PC-9 (cell line): ENCODE measurements at regions not wholly inside any gene's neighbourhood (a gene's known extent, or its start where the extent isn't known, plus 50 kb on each side); places are given as distances from the start of the nearest gene placed in this dataset.

Experiments used
- BruUV-seq: library from RNA; stranded (reverse); fragments of 400-500 nt; replicated peaks from 2 replicates; lab custom pipeline; 2021; lab: Mats Ljungman, UMichigan
- CTCF ChIA-PET: fragments of 300-600 bp; sonication (Branson Sonifier 250); formaldehyde crosslinking; loops from one replicate; lab custom pipeline; 2022; ENCODE audit warnings: antibody characterized with exemption; lab: Charles Lee
- POLR2A ChIA-PET: fragments of 300-600 bp; sonication (Branson Sonifier 250); formaldehyde crosslinking; loops from one replicate; lab custom pipeline; 2022; ENCODE audit warnings: antibody characterized with exemption; ENCODE audit not compliant: unreplicated experiment; lab: Charles Lee
- DNase-seq, 2 experiments: peaks; one replicate each; pipeline versions ENCODE4 v3.0.0 to v3.0.0-alpha.2; 2015 to 2022; ENCODE audit warnings: mixed read lengths in 1 of 2
- H2AFZ ChIP-seq: fragments of 200-600 bp; sonication (generic); 2 replicates; pipeline ENCODE4 v1.8.1; 2017; ENCODE audit warnings: antibody characterized with exemption
- H3F3A ChIP-seq: fragments of 200-600 bp; sonication (generic); 2 replicates; pipeline ENCODE4 v1.8.1; 2017; ENCODE audit warnings: antibody characterized with exemption, mild to moderate bottlenecking, low read depth; ENCODE audit not compliant: insufficient read depth
- H3K27ac ChIP-seq: fragments of 200-600 bp; sonication (generic); 2 replicates; pipeline ENCODE4 v1.6.1; 2016; ENCODE audit warnings: mixed run types
- H3K27me3 ChIP-seq: fragments of 200-600 bp; sonication (generic); 2 replicates; pipeline ENCODE4 v1.6.1; 2016; ENCODE audit warnings: low read depth, mixed run types; ENCODE audit not compliant: insufficient read depth
- H3K36me3 ChIP-seq: fragments of 200-600 bp; sonication (generic); 2 replicates; pipeline ENCODE4 v1.6.1; 2016; ENCODE audit warnings: low read depth, mixed run types
- H3K4me1 ChIP-seq: fragments of 200-600 bp; sonication (generic); replicated peaks from 2 replicates; pipeline ENCODE4 v1.6.1; 2016; ENCODE audit warnings: mixed run types; ENCODE audit not compliant: insufficient read depth
- H3K4me2 ChIP-seq: fragments of 200-600 bp; sonication (generic); 2 replicates; pipeline ENCODE4 v1.6.1; 2017; ENCODE audit warnings: mixed run types
- H3K4me3 ChIP-seq: fragments of 200-600 bp; sonication (generic); 2 replicates; pipeline ENCODE4 v1.6.1; 2016; ENCODE audit warnings: mixed run types
- H3K79me2 ChIP-seq: fragments of 200-600 bp; sonication (generic); 2 replicates; pipeline ENCODE4 v1.6.1; 2017; ENCODE audit warnings: low read depth, mixed run types
- H3K9me2 ChIP-seq: fragments of 200-600 bp; sonication (generic); 2 replicates; pipeline ENCODE4 v1.8.1; 2017; ENCODE audit warnings: mild to moderate bottlenecking; ENCODE audit not compliant: insufficient read depth
- H3K9me3 ChIP-seq: fragments of 200-600 bp; sonication (generic); 2 replicates; pipeline ENCODE4 v1.8.1; 2016; ENCODE audit warnings: low read depth; ENCODE audit not compliant: insufficient read depth
- H4K20me1 ChIP-seq: fragments of 200-600 bp; sonication (generic); 2 replicates; pipeline ENCODE4 v1.8.1; 2017; ENCODE audit not compliant: insufficient read depth
- EZH2 ChIP-seq: fragments of 200-600 bp; sonication (generic); IDR thresholded peaks from 2 replicates; pipeline ENCODE4 v1.8.0; 2017; ENCODE audit warnings: antibody characterized with exemption, low read depth
- intact Hi-C: fragments of 100-400 bp; cut with micrococcal nuclease; formaldehyde crosslinking; loops from one replicate; pipeline ENCODE4 v1.10.0; 2022; ENCODE audit not compliant: unreplicated experiment
- TF ChIP-seq, protein P1 (sequence below): fragments of 200-600 bp; sonication (generic); conservative IDR thresholded peaks from 2 replicates; pipeline ENCODE4 v1.6.1; 2017; ENCODE audit warnings: mixed run types, antibody characterized with exemption, mild to moderate bottlenecking, moderate library complexity

DNA sequence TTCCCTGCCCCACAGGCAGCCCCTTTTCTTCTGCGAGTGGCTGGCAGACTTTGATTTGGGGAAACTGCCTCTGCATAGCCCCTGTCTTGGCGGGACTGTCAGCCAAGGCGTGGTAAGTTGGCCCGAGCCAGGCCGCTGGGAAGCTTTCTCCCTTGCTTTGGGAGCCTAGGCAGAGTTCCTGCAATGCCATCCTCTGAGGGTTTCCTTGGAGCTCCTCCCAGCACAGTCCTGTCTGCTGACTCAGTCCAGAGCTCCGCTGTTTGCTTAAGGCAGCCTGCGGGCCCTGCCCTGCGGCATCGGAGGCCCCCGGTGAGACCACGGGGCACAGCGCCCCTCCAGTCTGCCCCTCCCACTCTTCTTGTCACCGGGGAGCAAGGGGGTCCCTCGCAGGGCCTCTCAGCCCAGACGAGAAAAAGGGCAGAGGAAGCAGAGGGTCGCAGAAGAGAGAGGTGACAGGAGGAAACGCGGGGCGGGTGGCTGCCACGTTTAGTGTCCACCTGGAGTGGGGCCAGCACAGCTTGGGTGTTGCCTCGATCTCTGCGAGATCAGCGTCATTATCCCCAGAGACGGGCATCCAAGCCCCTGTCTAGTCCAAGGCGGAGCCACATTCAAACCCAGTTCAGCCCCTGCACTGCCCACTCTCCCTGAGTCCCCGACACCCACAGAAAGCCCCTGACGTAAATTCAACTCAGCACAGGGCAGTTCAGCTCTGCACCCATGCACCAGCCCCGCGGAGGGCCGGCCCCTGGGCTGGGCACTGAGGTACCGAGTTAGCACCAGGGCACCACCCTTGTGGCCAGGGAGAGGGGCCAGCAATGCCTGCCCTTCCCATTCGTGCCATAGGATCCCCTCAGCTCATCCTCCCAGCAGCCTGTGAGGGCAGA lies 59.0 kb upstream of the CHST15 start:
- no peaks in the 10 kb centered on the region for H3K27me3 ChIP-seq
- H3K27ac ChIP-seq, result peak overlapping the region; percentile 94
- no peaks in the 10 kb centered on the region for H3K9me3 ChIP-seq
- peak; percentile 81 to 83 for DNase-seq
- H3K36me3 ChIP-seq, result no peaks in the 10 kb centered on the region
- POLR2A ChIA-PET, result interaction anchor here (0.5 to 1.0 kb wide), 6 partner anchors 27 to 1501 kb away, joined by 3 to 6 read pairs (median 3); partner anchors contain the start of gene CHST15
- CTCF ChIA-PET, result interaction anchor here (1.3 kb wide), 1 partner anchor 27 kb away, joined by 4 read pairs; no protein-coding TSS in a partner anchor
- peak overlapping the region; percentile 75 for H3K4me2 ChIP-seq
- H3K79me2 ChIP-seq, result no peaks in the 10 kb centered on the region
- H4K20me1 ChIP-seq, result no peaks in the 10 kb centered on the region
- no peak for TF ChIP-seq EZH2
- TF ChIP-seq, protein P1, sequence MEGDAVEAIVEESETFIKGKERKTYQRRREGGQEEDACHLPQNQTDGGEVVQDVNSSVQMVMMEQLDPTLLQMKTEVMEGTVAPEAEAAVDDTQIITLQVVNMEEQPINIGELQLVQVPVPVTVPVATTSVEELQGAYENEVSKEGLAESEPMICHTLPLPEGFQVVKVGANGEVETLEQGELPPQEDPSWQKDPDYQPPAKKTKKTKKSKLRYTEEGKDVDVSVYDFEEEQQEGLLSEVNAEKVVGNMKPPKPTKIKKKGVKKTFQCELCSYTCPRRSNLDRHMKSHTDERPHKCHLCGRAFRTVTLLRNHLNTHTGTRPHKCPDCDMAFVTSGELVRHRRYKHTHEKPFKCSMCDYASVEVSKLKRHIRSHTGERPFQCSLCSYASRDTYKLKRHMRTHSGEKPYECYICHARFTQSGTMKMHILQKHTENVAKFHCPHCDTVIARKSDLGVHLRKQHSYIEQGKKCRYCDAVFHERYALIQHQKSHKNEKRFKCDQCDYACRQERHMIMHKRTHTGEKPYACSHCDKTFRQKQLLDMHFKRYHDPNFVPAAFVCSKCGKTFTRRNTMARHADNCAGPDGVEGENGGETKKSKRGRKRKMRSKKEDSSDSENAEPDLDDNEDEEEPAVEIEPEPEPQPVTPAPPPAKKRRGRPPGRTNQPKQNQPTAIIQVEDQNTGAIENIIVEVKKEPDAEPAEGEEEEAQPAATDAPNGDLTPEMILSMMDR, result no peak
- TSS peak; percentile 51 for BruUV-seq
- intact Hi-C loops, result loop anchor here (1.0 to 10.0 kb wide), 5 partner anchors 28 to 232 kb away; partner anchors contain the start of gene CHST15
- H3K9me2 ChIP-seq, result no peaks in the 10 kb centered on the region
- peaks cover 15% of the 10 kb centered on the region; the same call in 1 of the 2 replicates for H3F3A ChIP-seq
- peak overlapping the region; percentile 69 for H2AFZ ChIP-seq
- peak overlapping the region; percentile 41; the same call in 1 of the 2 replicates for H3K4me3 ChIP-seq
- peaks cover 47% of the 10 kb centered on the region for H3K4me1 ChIP-seq

DNA sequence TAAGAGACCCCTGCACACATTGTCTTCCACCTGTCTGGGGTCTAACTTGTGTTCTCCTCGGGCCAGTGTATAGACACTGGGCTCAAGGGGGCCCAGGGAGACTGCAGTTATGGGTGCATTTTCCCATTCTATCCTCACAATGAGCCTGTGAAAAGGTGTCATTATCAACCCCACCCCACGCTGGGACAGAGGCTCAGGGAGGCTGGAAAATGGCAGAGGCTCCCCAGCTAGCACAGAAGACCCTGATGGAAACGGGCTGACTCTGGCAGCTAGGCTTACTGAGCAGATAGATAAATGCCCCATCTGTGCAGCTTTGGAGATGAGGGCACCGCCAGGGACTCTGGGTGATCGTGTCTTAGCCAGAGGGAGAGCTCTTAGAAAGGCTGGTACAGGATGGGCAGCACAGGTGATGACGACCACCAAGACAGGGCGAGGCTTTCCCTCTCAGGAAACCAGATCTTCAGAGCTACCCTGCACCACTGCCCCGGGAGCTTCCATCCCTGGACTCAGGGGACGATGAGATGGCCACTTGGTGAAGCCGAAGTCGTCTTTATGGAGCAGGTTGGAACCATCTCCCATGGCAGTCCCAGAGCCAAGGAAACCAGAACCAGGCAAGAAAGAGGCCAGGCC lies 58.2 kb upstream of the CHST15 start:
- no peaks in the 10 kb centered on the region for H3K9me2 ChIP-seq
- H3K79me2 ChIP-seq, result no peaks in the 10 kb centered on the region
- intact Hi-C loops, result loop anchor here (1.0 to 10.0 kb wide), 4 partner anchors 27 to 233 kb away; no protein-coding TSS in a partner anchor
- H3F3A ChIP-seq, result peaks cover 15% of the 10 kb centered on the region; the same call in 1 of the 2 replicates
- ChIA-PET POLR2A (interaction anchor here (0.5 to 1.0 kb wide), 5 partner anchors 19 to 181 kb away, joined by 3 to 6 read pairs (median 3); no protein-coding TSS in a partner anchor), CTCF (interaction anchor here (1.3 kb wide), 1 partner anchor 26 kb away, joined by 4 read pairs; no protein-coding TSS in a partner anchor)
- BruUV-seq, result no TSS peak
- peak overlapping the region; percentile 75 for H3K4me2 ChIP-seq
- H3K4me3 ChIP-seq, result peak overlapping the region; percentile 41; the same call in 1 of the 2 replicates
- TF ChIP-seq, protein P1, result no peak
- TF ChIP-seq EZH2, result no peak
- H3K27me3 ChIP-seq, result no peaks in the 10 kb centered on the region
- H3K4me1 ChIP-seq, result peaks cover 44% of the 10 kb centered on the region
- H3K27ac ChIP-seq, result peak overlapping the region; percentile 94
- H2AFZ ChIP-seq, result peak overlapping the region; percentile 69; the same call in 1 of the 2 replicates
- H4K20me1 ChIP-seq, result no peaks in the 10 kb centered on the region
- no peaks in the 10 kb centered on the region for H3K9me3 ChIP-seq
- no peak for DNase-seq
- no peaks in the 10 kb centered on the region for H3K36me3 ChIP-seq

DNA sequence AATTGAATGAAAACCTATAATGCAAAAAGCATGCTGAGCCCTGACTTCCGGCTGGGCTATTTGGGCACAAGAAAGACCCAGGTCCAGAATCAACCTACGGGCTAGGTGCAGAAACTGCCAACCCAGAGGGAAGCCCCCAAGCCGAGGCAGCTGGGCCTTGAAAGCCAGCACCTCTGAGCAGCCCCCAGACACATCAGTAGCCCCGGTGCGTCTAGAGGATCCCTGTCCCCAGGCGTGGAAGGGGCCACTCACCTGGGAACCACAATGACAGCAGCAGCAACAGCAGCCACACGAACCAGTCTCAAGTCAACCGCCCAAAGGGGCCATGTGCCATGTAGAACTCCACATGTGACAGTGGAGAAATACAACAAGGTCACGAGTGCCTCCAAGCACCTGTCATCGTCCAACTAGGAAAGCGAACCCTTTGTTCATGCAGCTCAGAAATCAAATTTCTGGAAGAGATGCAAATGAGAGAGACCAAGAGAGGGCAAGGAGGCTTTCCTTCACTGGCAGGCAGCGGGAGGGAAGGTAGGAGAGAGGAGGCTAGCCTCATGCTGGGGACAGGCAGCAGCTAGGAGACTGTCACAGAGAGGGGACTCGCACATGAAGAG lies 57.5 kb upstream of the CHST15 start:
- intact Hi-C loops, result loop anchor here (5.0 to 10.0 kb wide), 2 partner anchors 44 to 234 kb away; no protein-coding TSS in a partner anchor
- no peak overlapping the region for H3K4me3 ChIP-seq
- H3K4me1 ChIP-seq, result peaks cover 42% of the 10 kb centered on the region
- no peak overlapping the region; the same call in 1 of the 2 replicates for H3K4me2 ChIP-seq
- no peaks in the 10 kb centered on the region for H3K36me3 ChIP-seq
- H2AFZ ChIP-seq, result no peak overlapping the region
- POLR2A ChIA-PET, result interaction anchor here (0.5 kb wide), 1 partner anchor 18 kb away, joined by 3 read pairs; no protein-coding TSS in a partner anchor
- 0 out of 2 replicates have a peak overlapping the region, but pooled peaks have one; percentile 94 for H3K27ac ChIP-seq
- H3K27me3 ChIP-seq, result no peaks in the 10 kb centered on the region
- no peak for TF ChIP-seq EZH2
- TF ChIP-seq, protein P1, result no peak
- peaks cover 15% of the 10 kb centered on the region; the same call in 1 of the 2 replicates for H3F3A ChIP-seq
- CTCF ChIA-PET, result no interaction called here
- H3K9me2 ChIP-seq, result no peaks in the 10 kb centered on the region
- H3K79me2 ChIP-seq, result no peaks in the 10 kb centered on the region
- no peaks in the 10 kb centered on the region for H3K9me3 ChIP-seq
- no peaks in the 10 kb centered on the region for H4K20me1 ChIP-seq
- DNase-seq, result no peak
- BruUV-seq, result no TSS peak
